Retina (tissue), 1 donor: ENCODE measurements at regions not wholly inside any gene's neighbourhood (a gene's known extent, or its start where the extent isn't known, plus 50 kb on each side); places are given as distances from the start of the nearest gene placed in this dataset.

Experiments
- DNase-seq: peaks from one replicate; pipeline ENCODE4 v3.0.0-alpha.2; 2016

GRCh38 chr18:68623342-68623741, 91.6 kb downstream of the TMX3 start:
- DNase-seq: peak; percentile 70

- no peak for DNase-seq
Observed at GRCh38 chr18:68611311-68611710, 103.6 kb downstream of the TMX3 start.

- DNase-seq: no peak
Observed at GRCh38 chr18:68608851-68609490, 105.9 kb downstream of the TMX3 start.

GRCh38 chr18:68607852-68608251, 107.1 kb downstream of the TMX3 start:
- DNase-seq: no peak

- no peak for DNase-seq
Observed at GRCh38 chr18:68604256-68604655, 110.7 kb downstream of the TMX3 start.

GRCh38 chr18:68596016-68596415, 118.9 kb downstream of the TMX3 start:
- no peak for DNase-seq

GRCh38 chr18:68588169-68588568, 126.7 kb downstream of the TMX3 start:
- no peak for DNase-seq

GRCh38 chr18:68583685-68584084, 131.2 kb downstream of the TMX3 start:
- no peak for DNase-seq

- DNase-seq: no peak
Observed at GRCh38 chr18:68574311-68574710, 140.6 kb downstream of the TMX3 start.

- no peak for DNase-seq
Observed at GRCh38 chr18:68569936-68570335, 145.0 kb downstream of the TMX3 start.

- no peak for DNase-seq
Observed at GRCh38 chr18:68568364-68569155, 146.3 kb downstream of the TMX3 start.

GRCh38 chr18:68566991-68567390, 147.9 kb downstream of the TMX3 start:
- DNase-seq: no peak

GRCh38 chr18:68564961-68565360, 149.9 kb downstream of the TMX3 start:
- no peak for DNase-seq

GRCh38 chr18:68564351-68564750, 150.6 kb downstream of the TMX3 start:
- DNase-seq: no peak

- DNase-seq: no peak
Observed at GRCh38 chr18:68560128-68560527, 154.8 kb downstream of the TMX3 start.

- no peak for DNase-seq
Observed at GRCh38 chr18:68557183-68557582, 157.7 kb downstream of the TMX3 start.

GRCh38 chr18:68555879-68556301, 159.0 kb downstream of the TMX3 start:
- DNase-seq: no peak

- no peak for DNase-seq
Observed at GRCh38 chr18:68548904-68549870, 165.7 kb downstream of the TMX3 start.

- no peak for DNase-seq
Observed at GRCh38 chr18:68543344-68543743, 171.6 kb downstream of the TMX3 start.

- no peak for DNase-seq
Observed at GRCh38 chr18:68542846-68543245, 172.1 kb downstream of the TMX3 start.

- no peak for DNase-seq
Observed at GRCh38 chr18:68533641-68534040, 181.3 kb downstream of the TMX3 start.

- DNase-seq: no peak
Observed at GRCh38 chr18:68532328-68532885, 182.5 kb downstream of the TMX3 start.

GRCh38 chr18:68525091-68525490, 189.8 kb downstream of the TMX3 start:
- no peak for DNase-seq
